ENCODE measurements at regions not wholly inside any gene's neighbourhood (a gene's known extent, or its start where the extent isn't known, plus 50 kb on each side); places are given as distances from the start of the nearest gene placed in this dataset.

GRCh38 chr9:593809-594208, 247.7 kb upstream of the DMRT1 start:
- Histone ChIP-seq H3K4me3 (no peak overlapping the region), H3K4me1 (no peaks in the 10 kb centered on the region), H3K9me3 (no peaks in the 10 kb centered on the region), H3K27ac (no peak overlapping the region), H3K36me3 (no peaks in the 10 kb centered on the region), H3K27me3 (no peaks in the 10 kb centered on the region)
- 77% methylated on average over 2 of the region's 2 CpGs for WGBS (ENCODE audit: insufficient coverage, low coverage, low lambda C conversion rate, missing lambda C conversion rate)
- intact Hi-C loops (cut with DNase I) = no loop called here
- TF ChIP-seq POLR2A (IDR thresholded peaks at IDR 0.05) = no peak
- no peak for TF ChIP-seq CTCF (IDR thresholded peaks at IDR 0.05)
- no peak for ATAC-seq
- DNase-seq = no peak

- intact Hi-C loops (cut with DNase I) = no loop called here
- 73% methylated on average over 2 of the region's 2 CpGs for WGBS (ENCODE audit: insufficient coverage, low coverage, low lambda C conversion rate, missing lambda C conversion rate)
- TF ChIP-seq CTCF (IDR thresholded peaks at IDR 0.05) (no peak), POLR2A (IDR thresholded peaks at IDR 0.05) (no peak)
Measured at GRCh38 chr9:596703-597102, 244.8 kb upstream of the DMRT1 start.

GRCh38 chr9:600006-600405, 241.5 kb upstream of the DMRT1 start:
- no peak for ATAC-seq
- intact Hi-C loops (cut with DNase I) = no loop called here
- WGBS (ENCODE audit: insufficient coverage, low coverage, low lambda C conversion rate, missing lambda C conversion rate) = 50% methylated on average over 3 of the region's 3 CpGs

More at GRCh38 chr9:596703-597102, 244.8 kb upstream of the DMRT1 start:
- Histone ChIP-seq H3K27me3 (no peaks in the 10 kb centered on the region), H3K9me3 (no peaks in the 10 kb centered on the region), H3K36me3 (no peaks in the 10 kb centered on the region), H3K4me1 (no peaks in the 10 kb centered on the region), H3K4me3 (no peak overlapping the region), H3K27ac (no peak overlapping the region)
- ATAC-seq (no peak), DNase-seq (no peak)

GRCh38 chr9:602716-603115, 238.8 kb upstream of the DMRT1 start:
- Histone ChIP-seq H3K36me3 (no peaks in the 10 kb centered on the region), H3K27me3 (no peaks in the 10 kb centered on the region), H3K4me3 (no peak overlapping the region), H3K4me1 (no peaks in the 10 kb centered on the region), H3K27ac (no peak overlapping the region), H3K9me3 (no peaks in the 10 kb centered on the region)
- ATAC-seq = no peak
- TF ChIP-seq CTCF (IDR thresholded peaks at IDR 0.05) (no peak), POLR2A (IDR thresholded peaks at IDR 0.05) (no peak)
- intact Hi-C loops (cut with DNase I) = no loop called here
- WGBS (ENCODE audit: insufficient coverage, low coverage, low lambda C conversion rate, missing lambda C conversion rate) = 68% methylated on average over 4 of the region's 4 CpGs
- no peak for DNase-seq

More at GRCh38 chr9:600006-600405, 241.5 kb upstream of the DMRT1 start:
- Histone ChIP-seq H3K9me3 (no peaks in the 10 kb centered on the region), H3K4me1 (no peaks in the 10 kb centered on the region), H3K27ac (no peak overlapping the region), H3K27me3 (no peaks in the 10 kb centered on the region), H3K36me3 (no peaks in the 10 kb centered on the region), H3K4me3 (no peak overlapping the region)
- TF ChIP-seq POLR2A (IDR thresholded peaks at IDR 0.05) (no peak), CTCF (IDR thresholded peaks at IDR 0.05) (no peak)
- DNase-seq = no peak

GRCh38 chr9:603126-603525, 238.4 kb upstream of the DMRT1 start:
- WGBS (ENCODE audit: insufficient coverage, low coverage, low lambda C conversion rate, missing lambda C conversion rate) = 54% methylated on average over 2 of the region's 2 CpGs
- TF ChIP-seq POLR2A (IDR thresholded peaks at IDR 0.05) (no peak), CTCF (IDR thresholded peaks at IDR 0.05) (no peak)
- no peak for ATAC-seq

More at GRCh38 chr9:603126-603525, 238.4 kb upstream of the DMRT1 start:
- Histone ChIP-seq H3K27me3 (no peaks in the 10 kb centered on the region), H3K9me3 (no peaks in the 10 kb centered on the region), H3K4me3 (no peak overlapping the region), H3K27ac (no peak overlapping the region), H3K4me1 (no peaks in the 10 kb centered on the region), H3K36me3 (no peaks in the 10 kb centered on the region)
- intact Hi-C loops (cut with DNase I) = no loop called here
- DNase-seq = no peak
